ENCODE measurements at regions not wholly inside any gene's neighbourhood (a gene's known extent, or its start where the extent isn't known, plus 50 kb on each side); places are given as distances from the start of the nearest gene placed in this dataset.

DNA sequence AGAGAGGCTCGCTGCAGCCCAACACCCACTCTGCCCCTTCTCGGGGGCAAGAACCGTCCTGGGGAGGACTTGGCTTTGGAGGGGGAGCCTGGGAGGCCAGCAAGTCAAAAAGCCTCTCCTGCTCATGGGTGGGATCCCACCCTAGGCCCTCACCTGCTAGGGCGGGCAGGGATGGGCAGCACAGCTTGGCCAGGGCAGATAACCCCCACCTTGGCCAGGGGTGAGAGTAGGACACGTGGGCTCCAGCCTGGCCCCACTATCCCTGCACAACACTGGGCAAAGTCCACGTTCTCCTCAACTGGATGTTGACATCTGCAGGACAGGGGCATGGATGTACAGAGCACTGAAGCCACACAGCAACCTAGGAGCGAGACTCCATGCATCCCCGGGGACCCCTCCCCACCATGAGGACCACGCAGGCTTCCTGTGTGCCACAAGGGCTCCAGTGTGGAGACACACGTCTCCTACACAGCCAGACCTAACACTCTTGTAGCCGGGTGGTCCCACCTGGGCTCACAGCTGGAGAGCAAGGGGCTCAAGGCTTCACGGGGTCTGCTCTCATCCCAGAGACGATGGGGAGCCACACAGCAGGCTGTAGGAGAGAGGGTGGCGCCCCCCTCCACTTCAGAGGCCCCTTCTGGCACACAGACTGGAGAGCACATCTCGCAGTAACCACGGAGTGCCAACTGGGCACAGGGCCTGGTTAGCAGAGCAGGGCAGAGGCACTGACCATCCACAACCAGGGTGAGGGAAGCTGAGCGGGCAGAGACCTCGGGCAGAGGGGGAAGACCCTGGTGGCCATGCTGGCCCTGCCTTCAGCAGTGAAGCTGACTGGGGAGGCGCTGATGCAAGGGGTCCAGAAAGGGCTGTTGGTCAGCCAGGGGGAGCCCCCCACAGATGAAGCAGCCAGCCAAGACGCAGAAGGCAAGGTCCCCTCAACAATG, 171.1 kb downstream of the CRYBB2 start (continued):
- peak; percentile 63; the same call in 1 of the 2 replicates for TF ChIP-seq ZMYM3 (CRISPR knock-in tag; IDR thresholded peaks at IDR 0.05)
- TF ChIP-seq ERF (CRISPR knock-in tag; IDR thresholded peaks at IDR 0.05), result peak; percentile 38; the same call in 1 of the 2 replicates
- TF ChIP-seq, protein P1, sequence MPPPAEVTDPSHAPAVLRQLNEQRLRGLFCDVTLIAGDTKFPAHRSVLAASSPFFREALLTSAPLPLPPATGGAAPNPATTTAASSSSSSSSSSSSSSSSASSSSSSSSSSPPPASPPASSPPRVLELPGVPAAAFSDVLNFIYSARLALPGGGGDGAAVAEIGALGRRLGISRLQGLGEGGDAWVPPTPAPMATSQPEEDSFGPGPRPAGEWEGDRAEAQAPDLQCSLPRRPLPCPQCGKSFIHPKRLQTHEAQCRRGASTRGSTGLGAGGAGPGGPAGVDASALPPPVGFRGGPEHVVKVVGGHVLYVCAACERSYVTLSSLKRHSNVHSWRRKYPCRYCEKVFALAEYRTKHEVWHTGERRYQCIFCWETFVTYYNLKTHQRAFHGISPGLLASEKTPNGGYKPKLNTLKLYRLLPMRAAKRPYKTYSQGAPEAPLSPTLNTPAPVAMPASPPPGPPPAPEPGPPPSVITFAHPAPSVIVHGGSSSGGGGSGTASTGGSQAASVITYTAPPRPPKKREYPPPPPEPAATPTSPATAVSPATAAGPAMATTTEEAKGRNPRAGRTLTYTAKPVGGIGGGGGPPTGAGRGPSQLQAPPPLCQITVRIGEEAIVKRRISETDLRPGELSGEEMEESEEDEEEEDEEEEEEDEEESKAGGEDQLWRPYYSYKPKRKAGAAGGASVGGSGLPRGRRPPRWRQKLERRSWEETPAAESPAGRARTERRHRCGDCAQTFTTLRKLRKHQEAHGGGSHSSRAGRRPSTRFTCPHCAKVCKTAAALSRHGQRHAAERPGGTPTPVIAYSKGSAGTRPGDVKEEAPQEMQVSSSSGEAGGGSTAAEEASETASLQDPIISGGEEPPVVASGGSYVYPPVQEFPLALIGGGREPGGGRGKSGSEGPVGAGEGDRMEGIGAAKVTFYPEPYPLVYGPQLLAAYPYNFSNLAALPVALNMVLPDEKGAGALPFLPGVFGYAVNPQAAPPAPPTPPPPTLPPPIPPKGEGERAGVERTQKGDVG (CRISPR knock-in tag; IDR thresholded peaks at IDR 0.05; ENCODE audit: borderline replicate concordance), result no peak
- TF ChIP-seq, protein P2, sequence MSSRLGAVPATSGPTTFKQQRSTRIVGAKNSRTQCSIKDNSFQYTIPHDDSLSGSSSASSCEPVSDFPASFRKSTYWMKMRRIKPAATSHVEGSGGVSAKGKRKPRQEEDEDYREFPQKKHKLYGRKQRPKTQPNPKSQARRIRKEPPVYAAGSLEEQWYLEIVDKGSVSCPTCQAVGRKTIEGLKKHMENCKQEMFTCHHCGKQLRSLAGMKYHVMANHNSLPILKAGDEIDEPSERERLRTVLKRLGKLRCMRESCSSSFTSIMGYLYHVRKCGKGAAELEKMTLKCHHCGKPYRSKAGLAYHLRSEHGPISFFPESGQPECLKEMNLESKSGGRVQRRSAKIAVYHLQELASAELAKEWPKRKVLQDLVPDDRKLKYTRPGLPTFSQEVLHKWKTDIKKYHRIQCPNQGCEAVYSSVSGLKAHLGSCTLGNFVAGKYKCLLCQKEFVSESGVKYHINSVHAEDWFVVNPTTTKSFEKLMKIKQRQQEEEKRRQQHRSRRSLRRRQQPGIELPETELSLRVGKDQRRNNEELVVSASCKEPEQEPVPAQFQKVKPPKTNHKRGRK (CRISPR knock-in tag; IDR thresholded peaks at IDR 0.05), result no peak
- TF ChIP-seq ZFP37 (CRISPR knock-in tag; IDR thresholded peaks at IDR 0.05; ENCODE audit: borderline replicate concordance), result no peak
- TF ChIP-seq, protein P3, sequence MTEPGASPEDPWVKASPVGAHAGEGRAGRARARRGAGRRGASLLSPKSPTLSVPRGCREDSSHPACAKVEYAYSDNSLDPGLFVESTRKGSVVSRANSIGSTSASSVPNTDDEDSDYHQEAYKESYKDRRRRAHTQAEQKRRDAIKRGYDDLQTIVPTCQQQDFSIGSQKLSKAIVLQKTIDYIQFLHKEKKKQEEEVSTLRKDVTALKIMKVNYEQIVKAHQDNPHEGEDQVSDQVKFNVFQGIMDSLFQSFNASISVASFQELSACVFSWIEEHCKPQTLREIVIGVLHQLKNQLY (CRISPR knock-in tag; IDR thresholded peaks at IDR 0.05), result peak; percentile 92
- 0 out of 2 replicates have a peak, but pooled peaks have one; percentile 27 for TF ChIP-seq KDM1A (CRISPR knock-in tag; IDR thresholded peaks at IDR 0.05)
- TF ChIP-seq SYNCRIP (IDR thresholded peaks at IDR 0.05; ENCODE audit: insufficient read depth, low read depth, low read length), result no peak
- TF ChIP-seq ZNF598 (CRISPR knock-in tag; IDR thresholded peaks at IDR 0.05; ENCODE audit: borderline replicate concordance), result no peak
- TF ChIP-seq SALL1 (CRISPR knock-in tag; IDR thresholded peaks at IDR 0.05), result peak; percentile 90
- TF ChIP-seq, protein P4, sequence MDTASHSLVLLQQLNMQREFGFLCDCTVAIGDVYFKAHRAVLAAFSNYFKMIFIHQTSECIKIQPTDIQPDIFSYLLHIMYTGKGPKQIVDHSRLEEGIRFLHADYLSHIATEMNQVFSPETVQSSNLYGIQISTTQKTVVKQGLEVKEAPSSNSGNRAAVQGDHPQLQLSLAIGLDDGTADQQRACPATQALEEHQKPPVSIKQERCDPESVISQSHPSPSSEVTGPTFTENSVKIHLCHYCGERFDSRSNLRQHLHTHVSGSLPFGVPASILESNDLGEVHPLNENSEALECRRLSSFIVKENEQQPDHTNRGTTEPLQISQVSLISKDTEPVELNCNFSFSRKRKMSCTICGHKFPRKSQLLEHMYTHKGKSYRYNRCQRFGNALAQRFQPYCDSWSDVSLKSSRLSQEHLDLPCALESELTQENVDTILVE (CRISPR knock-in tag; IDR thresholded peaks at IDR 0.05), result no peak
- TF ChIP-seq, protein P5, sequence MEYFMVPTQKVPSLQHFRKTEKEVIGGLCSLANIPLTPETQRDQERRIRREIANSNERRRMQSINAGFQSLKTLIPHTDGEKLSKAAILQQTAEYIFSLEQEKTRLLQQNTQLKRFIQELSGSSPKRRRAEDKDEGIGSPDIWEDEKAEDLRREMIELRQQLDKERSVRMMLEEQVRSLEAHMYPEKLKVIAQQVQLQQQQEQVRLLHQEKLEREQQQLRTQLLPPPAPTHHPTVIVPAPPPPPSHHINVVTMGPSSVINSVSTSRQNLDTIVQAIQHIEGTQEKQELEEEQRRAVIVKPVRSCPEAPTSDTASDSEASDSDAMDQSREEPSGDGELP (IDR thresholded peaks at IDR 0.05; ENCODE audit: borderline replicate concordance, low read depth), result peak; percentile 51; the same call in 1 of the 2 replicates
- TF ChIP-seq ZNF589 (CRISPR knock-in tag; conservative IDR thresholded peaks at IDR 0.05), result no peak
- TF ChIP-seq ZNF577 (CRISPR knock-in tag; IDR thresholded peaks at IDR 0.05; ENCODE audit: borderline replicate concordance, low read depth), result no peak
- peak; percentile 40; the same call in 1 of the 2 replicates for TF ChIP-seq CEBPB (IDR thresholded peaks at IDR 0.05; ENCODE audit: borderline replicate concordance, low read depth, low read length)
- peak; percentile 63 for TF ChIP-seq THAP11 (CRISPR knock-in tag; IDR thresholded peaks at IDR 0.05)
- TF ChIP-seq ZKSCAN8 (CRISPR knock-in tag; IDR thresholded peaks at IDR 0.05; ENCODE audit: borderline replicate concordance), result 0 out of 2 replicates have a peak, but pooled peaks have one; percentile 21
- peak; percentile 85 for TF ChIP-seq SAP130 (CRISPR knock-in tag; IDR thresholded peaks at IDR 0.05; ENCODE audit: low read depth)
- peak; percentile 45; the same call in 1 of the 2 replicates for TF ChIP-seq KDM6A (CRISPR knock-in tag; IDR thresholded peaks at IDR 0.05; ENCODE audit: low read depth)
- TF ChIP-seq MED1 (CRISPR knock-in tag; IDR thresholded peaks at IDR 0.05), result peak; percentile 80

Data from HepG2 (cell line).